HepG2 (cell line): ENCODE measurements at regions not wholly inside any gene's neighbourhood (a gene's known extent, or its start where the extent isn't known, plus 50 kb on each side); places are given as distances from the start of the nearest gene placed in this dataset.

Source experiments
- ATAC-seq: fragments of 200-7000 bp; cut with Tn5 transposase; 3 replicates; pipeline ENCODE4 v1.9.1; 2020; ENCODE audit warnings: mild to moderate bottlenecking, moderate library complexity
- BruUV-seq: library from RNA; stranded (reverse); fragments of 400-500 nt; replicated peaks from 2 replicates; lab custom pipeline; 2021; lab: Mats Ljungman, UMichigan
- CTCF ChIA-PET: fragments of 300-600 bp; formaldehyde crosslinking; extraction: SDS; loops from one replicate; lab custom pipeline; 2021; ENCODE audit warnings: low total read pairs, inconsistent platforms, low intra/inter-chr PET ratio; lab: Yijun Ruan, JAX
- POLR2A ChIA-PET: fragments of 350-600 bp; sonication (Branson Sonifier 250); formaldehyde crosslinking; loops from one replicate; lab custom pipeline; 2020; ENCODE audit warnings: antibody characterized with exemption, inconsistent platforms; lab: Yijun Ruan, JAX
- DNase-seq: peaks from one replicate; pipeline ENCODE4 v3.0.0-alpha.2; 2015; ENCODE audit warnings: low spot score
- FAIRE-seq: peaks from 3 replicates; lab custom pipeline; 2011; peaks lifted over from hg19 to GRCh38; lab: Jason Lieb, UNC
- H2AFZ ChIP-seq: one replicate; pipeline ENCODE4 v1.6.1; 2011; ENCODE audit warnings: low read length, inconsistent platforms
- H3K27ac ChIP-seq: fragments of 300-600 bp; 3 replicates; pipeline ENCODE4 v1.8.0; 2011; ENCODE audit warnings: mixed run types, mild to moderate bottlenecking, mixed read lengths, low read length, inconsistent platforms; ENCODE audit not compliant: insufficient read depth; ENCODE audit errors: extremely low read length
- H3K27me3 ChIP-seq, 2 experiments: fragments of 200-600 bp in 1 of 2; 2 replicates in 1 of 2; 3 replicates in 1 of 2; pipeline versions ENCODE4 v1.6.0 to v1.8.0; 2011; ENCODE audit warnings: low read length in 2 of 2, mild to moderate bottlenecking in 2 of 2, moderate library complexity in 2 of 2, inconsistent platforms in 1 of 2; ENCODE audit not compliant: insufficient read depth in 2 of 2, control insufficient read depth in 1 of 2
- H3K36me3 ChIP-seq, 2 experiments: fragments of 200-600 bp in 1 of 2; replicated peaks in 1 of 2; 2 replicates in 1 of 2; 3 replicates in 1 of 2; pipeline versions ENCODE4 v1.5.1 to v1.8.0; 2011; ENCODE audit warnings: low read length in 2 of 2, inconsistent platforms in 1 of 2; ENCODE audit not compliant: insufficient read depth in 2 of 2, control insufficient read depth in 1 of 2
- H3K4me1 ChIP-seq: 2 replicates; pipeline ENCODE4 v1.5.1; 2012; ENCODE audit warnings: low read length, inconsistent platforms; ENCODE audit not compliant: insufficient read depth
- H3K4me2 ChIP-seq: 2 replicates; pipeline ENCODE4 v1.6.0; 2011; ENCODE audit warnings: low read depth, low read length, inconsistent platforms
- H3K4me3 ChIP-seq, 3 experiments: fragments of 200-600 bp in 1 of 3; sonication (generic), shearing (Covaris generic) in 1 of 3; replicated peaks in 1 of 3; 2 replicates each; pipeline ENCODE4 v1.5.1; 2011 to 2016; ENCODE audit warnings: low read length in 3 of 3, inconsistent platforms in 2 of 3, low read depth in 2 of 3, mild to moderate bottlenecking in 2 of 3, control low read depth in 1 of 3, mixed read lengths in 1 of 3; ENCODE audit not compliant: insufficient read depth in 1 of 3
- H3K79me2 ChIP-seq: one replicate; pipeline ENCODE4 v1.6.1; 2011; ENCODE audit warnings: low read length, inconsistent platforms; ENCODE audit not compliant: insufficient read depth
- H3K9ac ChIP-seq: 2 replicates; pipeline ENCODE4 v1.6.0; 2011; ENCODE audit warnings: mild to moderate bottlenecking, low read depth, low read length, inconsistent platforms; ENCODE audit not compliant: insufficient read depth
- H3K9me3 ChIP-seq: 2 replicates; pipeline ENCODE4 v1.5.1; 2012; ENCODE audit warnings: mild to moderate bottlenecking, low read length
- H4K20me1 ChIP-seq: 2 replicates; pipeline ENCODE4 v1.6.0; 2011; ENCODE audit warnings: inconsistent platforms, mild to moderate bottlenecking, low read length, moderate library complexity; ENCODE audit not compliant: insufficient read depth
- HNRNPUL1 ChIP-seq: fragments of 200-400 bp; formaldehyde crosslinking; IDR thresholded peaks from 2 replicates; pipeline ENCODE4 v1.6.1; 2017; ENCODE audit warnings: low read depth, mild to moderate bottlenecking, low read length, moderate library complexity
- JARID2 ChIP-seq: sonication (generic); formaldehyde crosslinking; IDR thresholded peaks from 2 replicates; pipeline ENCODE4 v1.8.1; 2023; ENCODE audit warnings: missing genetic modification reagents, inconsistent platforms; ENCODE audit not compliant: insufficient replicate concordance
- KAT7 ChIP-seq: IDR thresholded peaks from 2 replicates; pipeline ENCODE4 v1.6.1; 2018; ENCODE audit warnings: borderline replicate concordance, missing compliant biosample characterization
- MIER2 ChIP-seq: IDR thresholded peaks from 2 replicates; pipeline ENCODE4 v1.6.1; 2016; ENCODE audit warnings: missing biosample characterization, missing genetic modification reagents
- NFATC3 ChIP-seq: sonication (generic); formaldehyde crosslinking; IDR thresholded peaks from 2 replicates; pipeline ENCODE4 v1.5.1; 2020; ENCODE audit warnings: mild to moderate bottlenecking, missing genetic modification reagents
- NKX3-1 ChIP-seq: sonication (generic); formaldehyde crosslinking; IDR thresholded peaks from 2 replicates; pipeline ENCODE4 v1.5.0; 2020; ENCODE audit warnings: missing genetic modification reagents
- RORA ChIP-seq: sonication (generic); formaldehyde crosslinking; IDR thresholded peaks from 2 replicates; pipeline ENCODE4 v1.5.0; 2020; ENCODE audit warnings: mild to moderate bottlenecking, missing genetic modification reagents, moderate library complexity
- SP2 ChIP-seq: sonication (generic); formaldehyde crosslinking; IDR thresholded peaks from 2 replicates; pipeline ENCODE4 v1.5.1; 2020; ENCODE audit warnings: mild to moderate bottlenecking, missing genetic modification reagents
- TMF1 ChIP-seq: sonication (generic); formaldehyde crosslinking; IDR thresholded peaks from 2 replicates; pipeline ENCODE4 v1.8.1; 2022; ENCODE audit warnings: low read depth, missing genetic modification reagents
- U2AF1 ChIP-seq: fragments of 200-400 bp; formaldehyde crosslinking; optimal IDR thresholded peaks from 2 replicates; pipeline ENCODE3; 2017; ENCODE audit warnings: mild to moderate bottlenecking, low read depth, low read length
- XRCC5 ChIP-seq: fragments of 200-400 bp; formaldehyde crosslinking; optimal IDR thresholded peaks from 2 replicates; pipeline ENCODE3; 2017; ENCODE audit warnings: mild to moderate bottlenecking, low read length
- ZNF205 ChIP-seq: IDR thresholded peaks from 2 replicates; pipeline ENCODE4 v1.6.1; 2018; ENCODE audit warnings: missing biosample characterization, missing genetic modification reagents
- ZNF605 ChIP-seq: sonication (generic); formaldehyde crosslinking; IDR thresholded peaks from 2 replicates; pipeline ENCODE4 v1.8.0; 2022; ENCODE audit warnings: mild to moderate bottlenecking, missing genetic modification reagents
- ZNF644 ChIP-seq: IDR thresholded peaks from 2 replicates; pipeline ENCODE4 v1.6.1; 2016; ENCODE audit warnings: low read depth
- ZNF660 ChIP-seq: sonication (generic); formaldehyde crosslinking; IDR thresholded peaks from 2 replicates; pipeline ENCODE4 v1.5.1; 2020; ENCODE audit warnings: mild to moderate bottlenecking, low read depth, missing genetic modification reagents, borderline replicate concordance
- ZNF749 ChIP-seq: sonication (generic); formaldehyde crosslinking; IDR thresholded peaks from 2 replicates; pipeline ENCODE4 v1.8.0; 2022; ENCODE audit warnings: mild to moderate bottlenecking, missing genetic modification reagents, moderate library complexity, borderline replicate concordance
- WGBS: methylation state at CpG from one replicate; pipeline ENCODE4 v1.1.6; 2017; ENCODE audit warnings: low lambda C conversion rate; 5-methylcytosine and 5-hydroxymethylcytosine counted together
- in situ Hi-C: cut with HindIII; loops from 2 replicates; pipeline ENCODE4 v1.10.0; 2017; ENCODE audit warnings: low pct_unique_long_range_greater_than_20kb; ENCODE audit not compliant: extremely low pct_ligation_motif_present
- intact Hi-C: fragments of 100-400 bp; cut with micrococcal nuclease; formaldehyde crosslinking; loops from one replicate; pipeline ENCODE4 v1.10.0; 2022; ENCODE audit not compliant: unreplicated experiment
- TF ChIP-seq, protein P1 (sequence below): sonication (generic); formaldehyde crosslinking; IDR thresholded peaks from 2 replicates; pipeline ENCODE4 v1.5.1; 2020; ENCODE audit warnings: mild to moderate bottlenecking, missing genetic modification reagents
- TF ChIP-seq, protein P2 (sequence below): sonication (generic); formaldehyde crosslinking; IDR thresholded peaks from 2 replicates; pipeline ENCODE4 v1.4.0; 2020; ENCODE audit warnings: missing genetic modification reagents
- TF ChIP-seq, protein P3 (sequence below): sonication (generic); formaldehyde crosslinking; IDR thresholded peaks from 2 replicates; pipeline ENCODE4 v1.4.0; 2020; ENCODE audit warnings: missing genetic modification reagents

DNA sequence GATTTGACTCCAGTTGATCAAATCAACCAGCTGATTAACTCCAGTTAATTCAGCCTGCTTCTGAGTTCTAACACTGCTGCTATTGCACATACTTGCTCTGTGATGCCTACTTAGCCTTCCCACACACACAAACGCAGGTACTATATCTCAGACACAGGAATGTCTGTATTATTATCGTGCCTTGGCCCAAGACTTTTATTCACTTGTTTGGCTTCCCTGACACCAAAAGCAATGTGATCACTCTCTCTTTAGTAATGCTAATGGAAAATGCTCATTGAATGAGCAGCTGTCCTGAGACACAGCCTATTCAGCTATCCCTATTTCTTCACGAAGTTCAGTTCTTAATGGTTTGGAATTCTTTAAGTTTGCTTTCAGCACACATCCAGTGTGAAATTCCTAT lies 356.4 kb upstream of the CXorf51A start:
- intact Hi-C loops = no loop called here
- ATAC-seq (no peak), DNase-seq (no peak), FAIRE-seq (no peak)
- ChIA-PET POLR2A (no interaction called here), CTCF (no interaction called here)
- no peak overlapping the region for H3K4me3 ChIP-seq
- no TSS peak for BruUV-seq
- H3K4me1 ChIP-seq = no peaks in the 10 kb centered on the region
- no peak overlapping the region for H3K4me2 ChIP-seq
- no peaks in the 10 kb centered on the region for H3K27me3 ChIP-seq
- in situ Hi-C loops = no loop called here
- no peak overlapping the region for H2AFZ ChIP-seq
- H3K79me2 ChIP-seq = no peaks in the 10 kb centered on the region
- H3K27ac ChIP-seq = no peak overlapping the region
- H3K9me3 ChIP-seq = peaks cover 20% of the 10 kb centered on the region; the same call in 1 of the 2 replicates
- H3K36me3 ChIP-seq = no peaks in the 10 kb centered on the region
- no peak overlapping the region for H3K9ac ChIP-seq
- WGBS = 2% methylated on average over 3 of the region's 3 CpGs
- H4K20me1 ChIP-seq = no peaks in the 10 kb centered on the region
- TF ChIP-seq JARID2 (no peak), ZNF605 (no peak), SP2 (no peak), U2AF1 (no peak), RORA (CRISPR knock-in tag) (no peak), HNRNPUL1 (no peak), ZNF749 (no peak), XRCC5 (no peak), ZNF644 (no peak), KAT7 (CRISPR knock-in tag) (no peak), NFATC3 (CRISPR knock-in tag) (no peak), ZNF205 (no peak), TMF1 (CRISPR knock-in tag) (no peak), NKX3-1 (no peak), ZNF660 (CRISPR knock-in tag) (no peak), MIER2 (CRISPR knock-in tag) (no peak)
- TF ChIP-seq, protein P1, sequence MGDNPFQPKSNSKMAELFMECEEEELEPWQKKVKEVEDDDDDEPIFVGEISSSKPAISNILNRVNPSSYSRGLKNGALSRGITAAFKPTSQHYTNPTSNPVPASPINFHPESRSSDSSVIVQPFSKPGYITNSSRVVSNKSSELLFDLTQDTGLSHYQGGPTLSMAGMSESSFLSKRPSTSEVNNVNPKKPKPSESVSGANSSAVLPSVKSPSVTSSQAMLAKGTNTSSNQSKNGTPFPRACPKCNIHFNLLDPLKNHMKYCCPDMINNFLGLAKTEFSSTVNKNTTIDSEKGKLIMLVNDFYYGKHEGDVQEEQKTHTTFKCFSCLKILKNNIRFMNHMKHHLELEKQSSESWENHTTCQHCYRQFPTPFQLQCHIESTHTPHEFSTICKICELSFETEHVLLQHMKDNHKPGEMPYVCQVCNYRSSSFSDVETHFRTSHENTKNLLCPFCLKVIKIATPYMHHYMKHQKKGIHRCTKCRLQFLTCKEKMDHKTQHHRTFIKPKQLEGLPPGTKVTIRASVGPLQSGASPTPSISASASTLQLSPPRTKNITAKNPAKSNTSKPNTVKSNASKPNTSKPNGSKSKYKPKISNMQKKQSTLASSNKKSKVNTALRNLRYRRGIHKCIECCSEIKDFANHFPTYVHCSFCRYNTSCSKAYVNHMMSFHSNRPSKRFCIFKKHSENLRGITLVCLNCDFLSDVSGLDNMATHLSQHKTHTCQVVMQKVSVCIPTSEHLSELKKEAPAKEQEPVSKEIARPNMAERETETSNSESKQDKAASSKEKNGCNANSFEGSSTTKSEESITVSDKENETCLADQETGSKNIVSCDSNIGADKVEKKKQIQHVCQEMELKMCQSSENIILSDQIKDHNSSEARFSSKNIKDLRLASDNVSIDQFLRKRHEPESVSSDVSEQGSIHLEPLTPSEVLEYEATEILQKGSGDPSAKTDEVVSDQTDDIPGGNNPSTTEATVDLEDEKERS (CRISPR knock-in tag) = no peak
- TF ChIP-seq, protein P2, sequence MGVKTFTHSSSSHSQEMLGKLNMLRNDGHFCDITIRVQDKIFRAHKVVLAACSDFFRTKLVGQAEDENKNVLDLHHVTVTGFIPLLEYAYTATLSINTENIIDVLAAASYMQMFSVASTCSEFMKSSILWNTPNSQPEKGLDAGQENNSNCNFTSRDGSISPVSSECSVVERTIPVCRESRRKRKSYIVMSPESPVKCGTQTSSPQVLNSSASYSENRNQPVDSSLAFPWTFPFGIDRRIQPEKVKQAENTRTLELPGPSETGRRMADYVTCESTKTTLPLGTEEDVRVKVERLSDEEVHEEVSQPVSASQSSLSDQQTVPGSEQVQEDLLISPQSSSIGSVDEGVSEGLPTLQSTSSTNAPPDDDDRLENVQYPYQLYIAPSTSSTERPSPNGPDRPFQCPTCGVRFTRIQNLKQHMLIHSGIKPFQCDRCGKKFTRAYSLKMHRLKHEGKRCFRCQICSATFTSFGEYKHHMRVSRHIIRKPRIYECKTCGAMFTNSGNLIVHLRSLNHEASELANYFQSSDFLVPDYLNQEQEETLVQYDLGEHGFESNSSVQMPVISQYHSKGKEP (CRISPR knock-in tag) = no peak
- TF ChIP-seq, protein P3, sequence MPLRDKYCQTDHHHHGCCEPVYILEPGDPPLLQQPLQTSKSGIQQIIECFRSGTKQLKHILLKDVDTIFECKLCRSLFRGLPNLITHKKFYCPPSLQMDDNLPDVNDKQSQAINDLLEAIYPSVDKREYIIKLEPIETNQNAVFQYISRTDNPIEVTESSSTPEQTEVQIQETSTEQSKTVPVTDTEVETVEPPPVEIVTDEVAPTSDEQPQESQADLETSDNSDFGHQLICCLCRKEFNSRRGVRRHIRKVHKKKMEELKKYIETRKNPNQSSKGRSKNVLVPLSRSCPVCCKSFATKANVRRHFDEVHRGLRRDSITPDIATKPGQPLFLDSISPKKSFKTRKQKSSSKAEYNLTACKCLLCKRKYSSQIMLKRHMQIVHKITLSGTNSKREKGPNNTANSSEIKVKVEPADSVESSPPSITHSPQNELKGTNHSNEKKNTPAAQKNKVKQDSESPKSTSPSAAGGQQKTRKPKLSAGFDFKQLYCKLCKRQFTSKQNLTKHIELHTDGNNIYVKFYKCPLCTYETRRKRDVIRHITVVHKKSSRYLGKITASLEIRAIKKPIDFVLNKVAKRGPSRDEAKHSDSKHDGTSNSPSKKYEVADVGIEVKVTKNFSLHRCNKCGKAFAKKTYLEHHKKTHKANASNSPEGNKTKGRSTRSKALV (CRISPR knock-in tag) = no peak
